Neural crest cell (in vitro differentiated cells): ENCODE measurements at regions not wholly inside any gene's neighbourhood (a gene's known extent, or its start where the extent isn't known, plus 50 kb on each side); places are given as distances from the start of the nearest gene placed in this dataset.
A peak's percentile ranks its signal among the peaks of the same experiment; 100 is the strongest.
"Not testable (repeated sequence)": the region's sequence is repeated elsewhere in the genome, so short reads cannot be mapped to it uniquely, and the experiment has no call there.

Source experiments
- DNase-seq: peaks from one replicate; pipeline ENCODE4 v3.0.0; 2021; ENCODE audit warnings: low read depth, mixed read lengths, low spot score
- H3K27ac Mint-ChIP-seq: one replicate; pipeline ENCODE4 v1.8.0; 2021; ENCODE audit warnings: mild to moderate bottlenecking, mixed read lengths; ENCODE audit not compliant: unreplicated experiment
- H3K27me3 Mint-ChIP-seq: 2 replicates; pipeline ENCODE4 v1.8.0; 2021; ENCODE audit warnings: low read depth, mild to moderate bottlenecking, mixed read lengths
- H3K36me3 Mint-ChIP-seq: 2 replicates; pipeline ENCODE4 v1.8.0; 2021; ENCODE audit warnings: low read depth, mild to moderate bottlenecking, mixed read lengths
- H3K4me1 Mint-ChIP-seq: 2 replicates; pipeline ENCODE4 v1.8.0; 2021; ENCODE audit warnings: mixed read lengths
- H3K4me3 Mint-ChIP-seq: one replicate; pipeline ENCODE4 v1.8.0; 2021; ENCODE audit warnings: mild to moderate bottlenecking, mixed read lengths
- H3K9me3 Mint-ChIP-seq: 2 replicates; pipeline ENCODE4 v1.8.0; 2021; ENCODE audit warnings: mixed read lengths
- CTCF ChIP-seq: fragments of 200-600 bp; sonication (generic); conservative IDR thresholded peaks from 2 replicates; pipeline ENCODE4 v1.5.0; 2021; ENCODE audit warnings: antibody characterized with exemption, mild to moderate bottlenecking

GRCh38 chr3:127082066-127082465 lies 99.2 kb downstream of the PLXNA1 start:
- TF ChIP-seq CTCF: no peak
- peaks cover 7% of the 10 kb centered on the region for H3K4me1 Mint-ChIP-seq
- H3K4me3 Mint-ChIP-seq: no peak overlapping the region
- H3K36me3 Mint-ChIP-seq: no peaks in the 10 kb centered on the region
- no peaks in the 10 kb centered on the region for H3K9me3 Mint-ChIP-seq
- no peak for DNase-seq
- no peak overlapping the region for H3K27ac Mint-ChIP-seq
- H3K27me3 Mint-ChIP-seq: no peaks in the 10 kb centered on the region

GRCh38 chr3:127083778-127084397 lies 101.0 kb downstream of the PLXNA1 start:
- no peak for TF ChIP-seq CTCF
- Mint-ChIP-seq H3K36me3 (no peaks in the 10 kb centered on the region), H3K4me1 (peaks cover 7% of the 10 kb centered on the region), H3K27me3 (no peaks in the 10 kb centered on the region), H3K9me3 (no peaks in the 10 kb centered on the region), H3K4me3 (no peak overlapping the region), H3K27ac (peak overlapping the region; percentile 81)
- DNase-seq: no peak

GRCh38 chr3:127084401-127084990 lies 101.6 kb downstream of the PLXNA1 start:
- Mint-ChIP-seq H3K27ac (peak overlapping the region; percentile 43), H3K27me3 (no peaks in the 10 kb centered on the region)

GRCh38 chr3:127085576-127085975 lies 102.7 kb downstream of the PLXNA1 start:
- no peak overlapping the region for H3K4me3 Mint-ChIP-seq
- TF ChIP-seq CTCF: no peak
- H3K27me3 Mint-ChIP-seq: no peaks in the 10 kb centered on the region
- no peak for DNase-seq
- H3K4me1 Mint-ChIP-seq: peaks cover 11% of the 10 kb centered on the region
- H3K27ac Mint-ChIP-seq: no peak overlapping the region
- H3K36me3 Mint-ChIP-seq: no peaks in the 10 kb centered on the region
- no peaks in the 10 kb centered on the region for H3K9me3 Mint-ChIP-seq

More at GRCh38 chr3:127084401-127084990, 101.6 kb downstream of the PLXNA1 start:
- TF ChIP-seq CTCF: no peak
- Mint-ChIP-seq H3K4me3 (no peak overlapping the region), H3K9me3 (no peaks in the 10 kb centered on the region), H3K36me3 (no peaks in the 10 kb centered on the region), H3K4me1 (peaks cover 10% of the 10 kb centered on the region)
- DNase-seq: no peak

GRCh38 chr3:127086591-127086990 lies 103.7 kb downstream of the PLXNA1 start:
- H3K36me3 Mint-ChIP-seq, H3K4me3 Mint-ChIP-seq, H3K9me3 Mint-ChIP-seq, H3K27me3 Mint-ChIP-seq, DNase-seq: not testable (repeated sequence)
- peaks cover 11% of the 10 kb centered on the region for H3K4me1 Mint-ChIP-seq
- H3K27ac Mint-ChIP-seq: peak overlapping the region; percentile 60

- no peak overlapping the region for H3K27ac Mint-ChIP-seq
- DNase-seq: no peak
- TF ChIP-seq CTCF: no peak
- peaks cover 12% of the 10 kb centered on the region for H3K4me1 Mint-ChIP-seq
- no peaks in the 10 kb centered on the region for H3K36me3 Mint-ChIP-seq
- no peaks in the 10 kb centered on the region for H3K27me3 Mint-ChIP-seq
- no peaks in the 10 kb centered on the region for H3K9me3 Mint-ChIP-seq
- no peak overlapping the region for H3K4me3 Mint-ChIP-seq
These were observed 104.5 kb downstream of the PLXNA1 start for GRCh38 chr3:127087441-127087840.
